ENCODE measurements at regions not wholly inside any gene's neighbourhood (a gene's known extent, or its start where the extent isn't known, plus 50 kb on each side); places are given as distances from the start of the nearest gene placed in this dataset.
A peak's percentile ranks its signal among the peaks of the same experiment; 100 is the strongest.

DNA sequence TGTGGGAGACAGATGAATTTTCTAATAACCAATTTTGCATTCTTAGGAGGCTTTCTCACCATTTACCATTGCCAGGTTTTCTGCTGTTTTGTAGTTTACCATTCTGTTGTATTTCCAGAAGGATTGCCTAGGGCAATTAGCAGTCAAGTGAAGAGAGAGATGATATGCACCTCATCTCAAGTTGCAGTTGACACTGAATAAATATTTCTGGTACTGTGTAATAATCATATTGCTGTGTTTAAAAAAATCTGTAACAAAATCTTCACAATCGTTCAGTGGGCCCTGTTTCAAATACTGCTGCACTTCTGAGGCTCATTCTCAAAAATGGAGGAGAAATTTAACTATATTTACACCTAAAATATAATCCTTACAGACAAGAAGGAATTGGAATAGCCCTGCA, 706.1 kb upstream of the PTPRD start:
- no peaks in the 10 kb centered on the region for H3K36me3 ChIP-seq (ENCODE audit: control insufficient read depth, insufficient read depth, low read length)
- no peak overlapping the region for H3K27ac ChIP-seq (ENCODE audit: low read length)
- CTCF ChIA-PET = no interaction called here
- H3K4me3 ChIP-seq (ENCODE audit: low read depth in 2 of 2, low read length in 2 of 2) = no peak overlapping the region
- ATAC-seq (no peak), DNase-seq (ENCODE audit: low read depth, low spot score) (no peak)
- BruUV-seq (replicated peaks) = no TSS peak
- intact Hi-C loops (cut with micrococcal nuclease; ENCODE audit: unreplicated experiment) = no loop called here
- POLR2A ChIA-PET = no interaction called here
- TF ChIP-seq, protein P1, sequence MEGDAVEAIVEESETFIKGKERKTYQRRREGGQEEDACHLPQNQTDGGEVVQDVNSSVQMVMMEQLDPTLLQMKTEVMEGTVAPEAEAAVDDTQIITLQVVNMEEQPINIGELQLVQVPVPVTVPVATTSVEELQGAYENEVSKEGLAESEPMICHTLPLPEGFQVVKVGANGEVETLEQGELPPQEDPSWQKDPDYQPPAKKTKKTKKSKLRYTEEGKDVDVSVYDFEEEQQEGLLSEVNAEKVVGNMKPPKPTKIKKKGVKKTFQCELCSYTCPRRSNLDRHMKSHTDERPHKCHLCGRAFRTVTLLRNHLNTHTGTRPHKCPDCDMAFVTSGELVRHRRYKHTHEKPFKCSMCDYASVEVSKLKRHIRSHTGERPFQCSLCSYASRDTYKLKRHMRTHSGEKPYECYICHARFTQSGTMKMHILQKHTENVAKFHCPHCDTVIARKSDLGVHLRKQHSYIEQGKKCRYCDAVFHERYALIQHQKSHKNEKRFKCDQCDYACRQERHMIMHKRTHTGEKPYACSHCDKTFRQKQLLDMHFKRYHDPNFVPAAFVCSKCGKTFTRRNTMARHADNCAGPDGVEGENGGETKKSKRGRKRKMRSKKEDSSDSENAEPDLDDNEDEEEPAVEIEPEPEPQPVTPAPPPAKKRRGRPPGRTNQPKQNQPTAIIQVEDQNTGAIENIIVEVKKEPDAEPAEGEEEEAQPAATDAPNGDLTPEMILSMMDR (IDR thresholded peaks at IDR 0.05) = no peak
- no peak for TF ChIP-seq TCF7L2 (IDR thresholded peaks at IDR 0.05; ENCODE audit: low read depth, low read length)
- TF ChIP-seq POLR2AphosphoS5 (IDR thresholded peaks at IDR 0.05; ENCODE audit: low read depth, low read length) = no peak
- TF ChIP-seq SIN3A (IDR thresholded peaks at IDR 0.05; ENCODE audit: borderline replicate concordance, insufficient read depth, low read depth, low read length) = no peak
- TF ChIP-seq, protein P2, sequence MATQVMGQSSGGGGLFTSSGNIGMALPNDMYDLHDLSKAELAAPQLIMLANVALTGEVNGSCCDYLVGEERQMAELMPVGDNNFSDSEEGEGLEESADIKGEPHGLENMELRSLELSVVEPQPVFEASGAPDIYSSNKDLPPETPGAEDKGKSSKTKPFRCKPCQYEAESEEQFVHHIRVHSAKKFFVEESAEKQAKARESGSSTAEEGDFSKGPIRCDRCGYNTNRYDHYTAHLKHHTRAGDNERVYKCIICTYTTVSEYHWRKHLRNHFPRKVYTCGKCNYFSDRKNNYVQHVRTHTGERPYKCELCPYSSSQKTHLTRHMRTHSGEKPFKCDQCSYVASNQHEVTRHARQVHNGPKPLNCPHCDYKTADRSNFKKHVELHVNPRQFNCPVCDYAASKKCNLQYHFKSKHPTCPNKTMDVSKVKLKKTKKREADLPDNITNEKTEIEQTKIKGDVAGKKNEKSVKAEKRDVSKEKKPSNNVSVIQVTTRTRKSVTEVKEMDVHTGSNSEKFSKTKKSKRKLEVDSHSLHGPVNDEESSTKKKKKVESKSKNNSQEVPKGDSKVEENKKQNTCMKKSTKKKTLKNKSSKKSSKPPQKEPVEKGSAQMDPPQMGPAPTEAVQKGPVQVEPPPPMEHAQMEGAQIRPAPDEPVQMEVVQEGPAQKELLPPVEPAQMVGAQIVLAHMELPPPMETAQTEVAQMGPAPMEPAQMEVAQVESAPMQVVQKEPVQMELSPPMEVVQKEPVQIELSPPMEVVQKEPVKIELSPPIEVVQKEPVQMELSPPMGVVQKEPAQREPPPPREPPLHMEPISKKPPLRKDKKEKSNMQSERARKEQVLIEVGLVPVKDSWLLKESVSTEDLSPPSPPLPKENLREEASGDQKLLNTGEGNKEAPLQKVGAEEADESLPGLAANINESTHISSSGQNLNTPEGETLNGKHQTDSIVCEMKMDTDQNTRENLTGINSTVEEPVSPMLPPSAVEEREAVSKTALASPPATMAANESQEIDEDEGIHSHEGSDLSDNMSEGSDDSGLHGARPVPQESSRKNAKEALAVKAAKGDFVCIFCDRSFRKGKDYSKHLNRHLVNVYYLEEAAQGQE (IDR thresholded peaks at IDR 0.05; ENCODE audit: insufficient read depth in 1 of 2, low read depth in 2 of 2, low read length in 1 of 2) = no peak
- H3K27me3 ChIP-seq (ENCODE audit: control insufficient read depth, insufficient read depth, low read length) = no peaks in the 10 kb centered on the region
- H3K4me1 ChIP-seq (ENCODE audit: control insufficient read depth, insufficient read depth, low read length) = no peaks in the 10 kb centered on the region
- in situ Hi-C loops (cut with HindIII; ENCODE audit: low pct_unique_long_range_greater_than_20kb, low sequenced_read_pairs) = no loop called here
- H3K9me3 ChIP-seq (ENCODE audit: control insufficient read depth, insufficient read depth, low read depth, low read length) = no peaks in the 10 kb centered on the region

DNA sequence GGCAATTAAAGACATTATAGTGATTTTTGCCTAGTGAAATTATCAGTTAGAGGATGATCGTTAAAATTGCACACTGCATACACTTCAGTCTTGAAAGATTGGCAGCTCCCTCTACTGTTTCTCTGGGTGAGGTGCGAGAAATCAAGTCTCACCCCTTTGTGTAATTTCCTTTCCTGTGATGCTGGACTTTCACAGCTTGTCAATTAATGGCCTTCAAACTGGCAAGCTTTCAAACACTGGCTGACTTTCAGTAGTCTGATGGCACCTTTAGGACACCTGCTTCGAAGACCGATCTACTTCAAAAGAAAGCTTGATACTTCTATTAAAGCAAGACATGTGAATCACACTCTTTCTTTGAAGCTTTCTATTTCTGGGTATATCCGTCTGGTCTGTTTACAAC, 706.7 kb upstream of the PTPRD start:
- Histone ChIP-seq H3K27me3 (ENCODE audit: control insufficient read depth, insufficient read depth, low read length) (no peaks in the 10 kb centered on the region), H3K4me3 (ENCODE audit: low read depth in 2 of 2, low read length in 2 of 2) (no peak overlapping the region), H3K4me1 (ENCODE audit: control insufficient read depth, insufficient read depth, low read length) (no peaks in the 10 kb centered on the region), H3K9me3 (ENCODE audit: control insufficient read depth, insufficient read depth, low read depth, low read length) (no peaks in the 10 kb centered on the region), H3K27ac (ENCODE audit: low read length) (no peak overlapping the region), H3K36me3 (ENCODE audit: control insufficient read depth, insufficient read depth, low read length) (no peaks in the 10 kb centered on the region)
- POLR2A ChIA-PET = no interaction called here
- TF ChIP-seq, protein P2 (IDR thresholded peaks at IDR 0.05; ENCODE audit: insufficient read depth in 1 of 2, low read depth in 2 of 2, low read length in 1 of 2) = no peak
- TF ChIP-seq, protein P1 (IDR thresholded peaks at IDR 0.05) = peak; percentile 33; the same call in 1 of the 2 replicates
- TF ChIP-seq POLR2AphosphoS5 (IDR thresholded peaks at IDR 0.05; ENCODE audit: low read depth, low read length) = no peak
- TF ChIP-seq SIN3A (IDR thresholded peaks at IDR 0.05; ENCODE audit: borderline replicate concordance, insufficient read depth, low read depth, low read length) = no peak
- in situ Hi-C loops (cut with HindIII; ENCODE audit: low pct_unique_long_range_greater_than_20kb, low sequenced_read_pairs) = no loop called here
- intact Hi-C loops (cut with micrococcal nuclease; ENCODE audit: unreplicated experiment) = no loop called here
- ATAC-seq (no peak), DNase-seq (ENCODE audit: low read depth, low spot score) (peak; percentile 4)
- no TSS peak for BruUV-seq (replicated peaks)
- CTCF ChIA-PET = no interaction called here

Measured in Panc1 (cell line).